GM18909 (cell line): ENCODE measurements at regions not wholly inside any gene's neighbourhood (a gene's known extent, or its start where the extent isn't known, plus 50 kb on each side); places are given as distances from the start of the nearest gene placed in this dataset.

Experiments used
- ATAC-seq: cut with Tn5 transposase; IDR thresholded peaks from one replicate; pipeline ENCODE4 v1.9.1; 2021; ENCODE audit warnings: mild to moderate bottlenecking; ENCODE audit not compliant: unreplicated experiment, poor library complexity

DNA sequence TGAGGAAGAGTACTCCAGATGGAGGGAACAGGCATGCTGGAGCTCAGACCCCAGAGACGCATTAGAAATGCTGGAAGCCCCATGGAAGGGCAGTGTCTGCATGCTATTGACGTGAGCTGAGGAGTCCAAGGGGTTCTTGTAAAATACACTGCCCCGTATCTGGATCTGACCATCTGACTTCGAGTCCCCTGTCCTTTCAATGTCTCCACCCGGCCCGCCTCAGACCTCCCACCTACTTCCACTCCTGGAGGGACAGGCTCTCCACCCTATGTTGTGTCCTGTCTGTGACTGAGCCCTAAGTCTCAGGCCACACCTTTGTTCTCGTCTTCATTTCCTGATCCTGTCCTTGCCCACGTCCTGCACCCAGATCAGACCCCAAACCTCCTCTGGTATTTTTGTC is 496.3 kb downstream of the CDH26 start:
- ATAC-seq = no peak

DNA sequence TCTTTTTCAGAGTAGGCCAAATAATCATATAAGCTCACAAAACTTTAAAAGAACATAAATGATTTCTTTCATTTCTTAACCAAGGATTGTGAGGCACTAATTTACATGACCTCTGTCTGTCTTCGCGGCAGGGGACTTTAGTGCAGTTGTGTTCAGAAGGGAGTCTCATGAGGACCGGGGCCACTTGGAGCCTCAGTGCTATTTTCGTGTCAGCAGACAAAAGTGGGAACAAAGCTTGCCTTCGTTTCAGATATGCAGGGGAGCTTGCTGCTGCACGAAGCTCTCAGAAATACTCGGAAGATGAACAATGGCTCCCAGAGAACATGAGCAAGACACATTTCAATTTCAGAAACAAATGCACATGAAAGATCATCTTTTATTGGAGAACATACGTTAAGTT is 497.0 kb downstream of the CDH26 start:
- no peak for ATAC-seq

DNA sequence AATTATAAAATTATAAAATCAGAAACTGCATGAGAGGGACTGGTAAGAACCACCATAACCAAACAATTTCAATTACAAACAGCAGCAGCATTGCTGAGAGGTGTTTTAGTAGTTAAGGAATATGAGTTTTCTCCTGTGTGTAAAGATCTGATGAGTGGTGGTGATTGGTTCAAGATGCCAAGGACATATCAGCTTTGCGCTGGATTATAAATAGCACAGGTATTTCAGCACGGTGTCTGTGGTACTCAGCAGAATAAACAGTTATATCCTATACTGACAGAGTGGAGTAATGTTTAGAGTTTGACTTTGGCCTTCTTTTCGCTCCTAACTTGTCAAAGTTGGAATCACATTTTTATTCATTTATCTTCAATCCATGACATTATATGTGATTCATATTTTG is 501.0 kb downstream of the CDH26 start:
- no peak for ATAC-seq

DNA sequence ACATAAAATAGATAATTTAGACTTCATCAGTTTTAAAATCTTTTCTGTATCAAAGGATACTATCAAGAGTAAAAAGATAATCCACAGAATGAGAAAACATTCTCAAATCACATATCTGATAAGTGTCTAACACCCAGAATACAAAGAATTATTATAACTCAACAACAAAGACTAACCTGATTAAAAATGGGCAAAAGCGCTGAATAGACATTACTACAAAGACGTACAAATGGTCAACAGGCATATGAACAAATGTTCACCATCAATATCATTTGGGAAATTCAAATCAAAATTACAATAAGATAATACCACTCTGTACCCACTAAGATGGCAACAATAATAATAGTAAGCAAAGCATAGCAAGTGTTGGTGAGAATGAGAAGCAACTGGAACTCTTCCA is 503.8 kb downstream of the CDH26 start:
- no peak for ATAC-seq

DNA sequence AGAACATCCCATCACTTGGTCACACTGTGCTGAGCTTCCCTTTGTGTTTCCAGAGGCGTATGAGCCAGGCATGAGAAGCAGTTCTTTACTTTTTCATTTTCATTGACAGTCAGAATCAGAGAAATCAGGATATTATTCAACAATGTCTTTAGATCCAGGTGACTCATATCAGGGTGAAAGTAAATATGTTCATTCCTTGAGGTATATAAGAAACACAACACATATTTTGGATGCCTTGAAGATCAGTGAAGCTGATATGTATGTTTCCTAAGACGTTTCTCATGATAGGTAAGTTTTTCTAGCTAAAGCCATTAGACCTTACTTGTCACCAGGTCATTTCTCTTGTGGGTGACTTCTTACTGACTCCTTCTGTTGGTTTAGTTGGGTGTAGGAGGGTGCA is 505.6 kb downstream of the CDH26 start:
- ATAC-seq = no peak

DNA sequence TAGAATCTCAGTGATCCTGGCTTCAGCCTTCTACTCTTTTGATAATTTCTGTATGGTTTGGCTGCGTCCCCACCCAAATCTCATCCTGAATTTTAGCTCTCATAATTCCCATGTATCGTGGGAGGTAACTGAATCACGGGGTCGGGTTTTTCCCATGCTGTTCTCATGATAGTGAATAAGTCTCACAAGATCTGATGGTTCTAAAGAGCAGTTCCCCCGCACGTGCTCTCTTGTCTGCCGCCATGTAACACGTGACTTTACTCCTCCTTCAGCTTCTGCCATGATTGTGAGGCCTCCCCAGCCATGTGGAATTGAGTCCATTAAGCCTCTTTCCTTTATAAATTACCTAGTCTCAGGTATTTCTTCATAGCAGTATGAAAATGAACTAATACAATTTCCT is 507.2 kb downstream of the CDH26 start:
- ATAC-seq = no peak

DNA sequence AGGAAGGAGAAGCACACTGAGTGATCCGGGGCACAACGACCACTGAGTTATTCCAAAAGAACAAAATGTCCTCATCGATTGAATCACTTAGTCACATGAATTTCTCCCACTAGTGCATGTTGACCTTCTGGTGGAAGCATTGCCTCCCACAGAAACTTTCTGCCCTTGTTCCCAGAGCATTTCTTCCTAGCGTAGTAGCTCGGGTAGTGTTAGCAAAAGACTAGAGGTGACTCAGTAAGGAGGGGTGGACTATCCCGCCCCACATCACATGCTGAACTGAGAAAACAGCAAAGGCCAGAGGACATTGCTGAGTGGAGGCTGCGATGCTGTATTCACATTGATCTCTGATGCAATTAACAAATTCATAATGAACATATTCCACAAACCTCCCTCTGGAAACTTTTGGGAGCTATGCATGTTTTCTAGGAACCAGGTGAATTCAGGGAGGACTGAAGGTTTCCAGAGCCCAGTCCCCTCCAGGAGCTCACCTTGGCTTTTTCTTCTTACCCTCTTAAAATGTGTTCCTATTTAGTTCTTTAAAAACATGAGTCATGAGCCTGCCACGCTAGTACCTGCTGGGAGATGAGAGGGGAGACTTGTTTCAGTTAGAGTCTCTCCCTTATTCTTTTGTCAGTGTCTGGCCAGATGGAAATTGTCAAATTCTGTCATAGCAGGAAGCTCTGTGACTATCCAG is 507.9 kb downstream of the CDH26 start:
- no peak for ATAC-seq

DNA sequence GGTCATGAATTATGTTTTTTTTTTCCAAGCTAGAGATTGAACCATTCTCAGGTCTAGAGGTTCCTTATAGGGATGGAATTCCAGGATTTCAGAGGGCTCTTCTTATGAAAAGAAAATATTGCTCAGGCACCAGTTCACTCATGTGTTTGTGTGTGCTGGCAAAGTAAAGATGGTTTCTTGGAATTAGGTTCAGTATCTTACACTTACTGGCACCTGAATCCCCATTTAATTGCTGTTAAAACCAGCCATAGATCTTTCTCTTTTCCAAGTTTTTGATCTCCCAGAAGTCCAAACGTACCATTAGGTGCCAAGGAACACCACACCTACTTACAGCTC is 508.4 kb downstream of the CDH26 start:
- no peak for ATAC-seq

DNA sequence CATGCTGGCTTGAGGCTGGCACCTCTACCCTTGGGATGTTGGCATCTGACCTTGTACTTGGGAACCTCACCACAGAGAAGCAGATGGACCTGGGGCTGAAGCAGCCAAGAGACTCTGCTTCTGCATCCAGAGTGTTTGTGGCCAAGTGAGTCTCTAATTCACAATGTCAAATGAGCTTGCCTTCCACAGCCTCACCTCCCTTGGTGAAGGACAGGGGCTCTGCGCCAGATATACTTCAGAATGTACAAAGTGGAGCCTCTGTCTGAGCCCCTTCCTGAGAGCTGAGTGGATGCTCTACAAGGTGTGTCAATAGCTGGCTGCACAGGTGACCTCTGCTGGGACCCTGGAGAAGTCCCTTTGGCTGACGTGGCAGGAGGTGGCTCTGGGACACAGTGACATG is 508.9 kb downstream of the CDH26 start:
- no peak for ATAC-seq

DNA sequence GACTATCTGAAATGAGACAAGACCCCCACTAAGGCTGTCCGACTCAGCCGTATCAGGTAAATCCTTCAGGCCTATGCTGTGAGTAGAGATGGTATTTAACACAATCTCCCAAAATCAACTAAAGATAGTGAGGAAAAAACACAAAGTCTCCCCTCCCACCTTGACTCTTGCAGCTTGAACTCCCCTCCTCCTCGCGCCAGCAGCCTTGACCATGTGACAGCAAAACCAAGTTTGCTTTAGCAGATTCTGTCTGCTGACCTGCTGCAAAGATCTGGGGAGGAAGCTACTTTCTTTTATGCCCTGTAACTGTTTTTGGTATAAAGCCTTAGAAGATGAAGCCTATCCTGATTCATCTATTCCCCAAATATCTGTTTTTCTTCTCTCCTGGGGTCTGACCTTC is 509.5 kb downstream of the CDH26 start:
- no peak for ATAC-seq

DNA sequence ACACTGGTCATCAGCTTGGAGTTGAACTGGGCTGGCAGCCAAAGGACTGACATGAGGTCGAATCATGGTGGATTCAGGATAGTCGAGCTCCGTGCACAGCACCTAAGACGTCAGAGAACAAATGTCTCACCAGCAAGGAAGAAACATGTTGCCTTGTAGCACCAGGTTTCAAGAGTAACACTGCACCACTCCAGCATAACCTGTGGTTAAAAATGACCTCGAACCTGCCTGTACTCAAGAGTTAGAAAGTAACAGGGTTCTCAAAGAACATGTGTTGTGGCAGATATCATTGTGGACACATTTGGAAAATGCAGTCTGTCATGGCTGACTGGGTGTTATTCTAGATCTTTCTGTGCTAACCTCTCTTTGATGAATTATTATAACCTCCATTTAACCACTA is 511.6 kb downstream of the CDH26 start:
- ATAC-seq = no peak

DNA sequence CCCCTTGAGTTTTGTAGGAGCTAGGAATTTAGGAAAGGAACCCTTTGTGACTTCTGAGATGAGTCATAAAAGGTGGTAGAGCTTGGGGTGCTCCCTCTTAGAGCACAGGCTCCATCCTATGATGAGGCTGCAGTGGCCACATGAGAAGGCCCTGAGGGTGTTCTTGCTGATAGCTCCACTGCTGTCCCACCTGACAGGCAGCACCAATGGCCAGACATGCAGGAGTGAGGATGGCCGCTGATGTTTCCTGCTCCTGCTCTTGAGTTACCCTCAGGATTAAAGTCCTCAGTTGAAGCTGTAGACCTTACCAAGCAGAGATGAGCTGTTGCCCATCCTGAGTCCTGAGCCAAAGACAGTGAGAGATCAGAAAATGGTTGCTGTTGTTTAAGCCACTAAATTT is 512.1 kb downstream of the CDH26 start:
- ATAC-seq = no peak

DNA sequence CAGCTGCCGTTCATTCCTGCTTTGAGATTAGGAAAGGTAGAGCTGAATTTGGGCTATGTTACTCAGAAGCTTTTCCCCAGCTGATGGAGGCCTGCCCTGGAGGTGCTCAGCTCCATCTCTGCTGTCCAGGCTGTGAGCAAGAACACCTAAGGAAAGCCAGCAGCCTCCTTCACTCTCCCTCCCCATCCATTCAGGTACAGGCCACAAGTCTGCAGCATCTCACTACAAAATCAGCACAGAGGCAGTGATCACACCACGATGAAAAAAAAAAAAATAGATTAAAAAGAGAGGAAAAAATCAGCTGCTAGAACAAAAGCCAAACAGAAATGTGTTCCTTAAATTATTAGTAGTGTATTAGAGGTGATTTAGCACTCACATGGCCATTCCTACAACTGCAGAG is 515.0 kb downstream of the CDH26 start:
- no peak for ATAC-seq

DNA sequence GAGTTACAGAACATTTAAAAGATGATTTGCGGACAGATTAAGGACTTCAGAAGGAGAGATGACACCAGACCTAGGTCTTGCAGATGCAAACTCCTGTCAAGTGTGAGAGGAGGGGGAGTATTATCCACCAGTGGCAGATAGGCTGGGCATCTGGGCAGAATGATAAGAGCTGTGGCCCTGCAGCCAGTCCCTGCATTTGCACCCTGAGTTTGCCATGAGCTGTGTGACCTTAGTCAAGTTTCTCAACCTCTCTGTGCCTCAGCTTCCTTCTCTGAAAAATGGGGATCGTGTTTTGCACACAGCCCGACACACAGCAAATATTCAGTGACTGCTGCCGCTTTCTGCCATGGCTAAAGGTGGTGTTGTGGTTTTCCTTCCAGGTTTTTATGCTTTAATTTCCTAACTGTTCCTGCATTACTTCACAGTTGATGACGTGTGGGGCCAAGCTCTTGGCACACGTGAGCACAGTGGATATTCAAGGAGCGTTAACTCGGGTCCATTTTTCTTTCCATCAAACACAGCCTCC is 516.2 kb downstream of the CDH26 start:
- ATAC-seq = no peak

DNA sequence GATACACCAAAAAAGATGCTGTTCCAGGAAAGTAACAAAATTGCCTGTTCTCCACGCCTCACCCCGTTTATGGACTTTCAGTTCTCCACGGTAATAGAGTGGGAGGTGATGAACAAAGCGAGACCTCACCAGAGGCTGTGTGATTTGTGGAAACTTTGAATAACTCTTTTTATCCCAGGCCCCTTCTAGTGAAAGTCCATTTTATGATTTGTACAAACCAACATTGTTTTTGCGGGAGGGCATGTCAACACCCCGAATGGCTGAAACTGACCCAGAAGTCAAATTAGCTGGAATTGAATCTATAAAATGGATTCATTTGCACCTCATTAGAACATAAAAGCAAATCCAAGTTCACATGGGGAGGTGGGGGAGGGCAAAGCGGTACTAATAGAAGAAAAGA is 517.8 kb downstream of the CDH26 start:
- ATAC-seq = no peak

DNA sequence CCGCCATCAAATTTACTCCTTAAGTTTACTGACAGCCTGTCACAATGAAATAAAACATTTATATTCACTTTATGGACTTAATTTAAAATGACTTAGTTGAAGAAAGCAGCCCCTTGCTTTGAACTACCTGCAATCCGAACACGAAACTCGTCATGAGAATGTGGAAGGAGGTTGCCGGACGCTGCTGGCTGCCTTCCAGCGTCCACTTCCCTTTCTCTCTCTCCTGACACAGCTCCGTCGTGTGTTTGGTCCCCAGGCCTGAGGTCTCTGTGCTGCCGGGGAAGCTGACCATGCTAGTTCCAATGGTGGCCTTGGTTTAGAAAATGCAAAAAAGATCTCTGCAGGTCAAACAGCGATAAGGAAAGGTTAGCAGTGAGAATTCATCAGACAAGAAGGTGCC is 519.7 kb downstream of the CDH26 start:
- ATAC-seq = no peak

DNA sequence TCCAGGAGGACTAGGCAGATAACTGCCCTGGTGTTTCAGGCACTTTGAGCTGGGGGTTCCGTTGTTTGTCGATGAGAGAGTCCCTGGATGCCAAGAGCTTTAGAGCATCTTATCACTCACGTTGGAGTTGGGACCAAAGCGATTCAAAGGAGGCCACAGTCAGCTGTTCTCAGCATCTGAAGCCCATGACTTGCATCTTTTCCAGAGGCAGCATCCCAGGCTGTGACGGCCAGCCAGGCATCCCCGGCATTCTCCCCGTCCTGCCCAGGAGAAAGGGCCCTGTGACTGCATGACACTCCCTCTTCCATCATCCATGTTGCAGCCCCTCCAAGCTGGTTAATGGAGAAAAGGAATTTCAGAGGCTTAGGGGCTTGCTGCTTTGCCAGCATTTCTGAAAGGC is 520.3 kb downstream of the CDH26 start:
- no peak for ATAC-seq

DNA sequence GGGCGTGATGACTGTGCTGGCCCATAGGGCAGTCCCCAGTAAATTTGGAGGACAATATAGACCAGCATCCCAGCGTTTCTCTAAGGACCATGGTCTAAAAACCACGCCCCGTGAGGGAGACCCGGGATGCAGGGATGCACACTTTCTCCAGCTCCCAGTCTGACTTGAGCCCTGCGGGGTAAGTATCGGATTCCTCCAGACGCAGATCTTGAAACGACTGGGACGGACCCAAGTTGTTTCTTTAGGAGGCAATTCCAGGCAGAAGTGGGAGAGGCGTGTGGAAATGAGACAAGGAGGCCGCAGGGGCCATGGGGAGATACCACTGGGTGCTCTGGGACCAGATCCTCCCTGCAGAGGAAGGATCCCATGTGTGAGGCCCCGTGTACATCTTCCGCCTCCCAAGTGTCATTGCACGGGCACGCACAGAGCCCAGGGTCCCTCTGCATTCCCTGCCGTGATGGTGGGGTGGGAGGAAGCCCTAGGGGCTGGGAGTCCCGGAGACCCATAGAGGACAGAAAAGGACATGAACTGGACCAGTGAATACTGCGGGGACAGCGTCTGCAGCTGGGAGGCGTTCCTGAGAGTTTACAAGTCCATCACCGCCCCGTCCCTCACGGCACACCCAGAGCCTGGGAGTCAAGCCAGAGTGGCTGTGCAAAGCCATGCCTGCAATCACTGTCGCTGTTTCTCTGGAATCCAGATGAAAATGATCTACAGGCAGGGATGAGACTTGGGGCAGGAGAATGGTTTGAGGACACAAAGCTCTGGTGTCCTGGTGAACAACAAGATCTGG is 522.9 kb downstream of the CDH26 start:
- ATAC-seq = no peak

DNA sequence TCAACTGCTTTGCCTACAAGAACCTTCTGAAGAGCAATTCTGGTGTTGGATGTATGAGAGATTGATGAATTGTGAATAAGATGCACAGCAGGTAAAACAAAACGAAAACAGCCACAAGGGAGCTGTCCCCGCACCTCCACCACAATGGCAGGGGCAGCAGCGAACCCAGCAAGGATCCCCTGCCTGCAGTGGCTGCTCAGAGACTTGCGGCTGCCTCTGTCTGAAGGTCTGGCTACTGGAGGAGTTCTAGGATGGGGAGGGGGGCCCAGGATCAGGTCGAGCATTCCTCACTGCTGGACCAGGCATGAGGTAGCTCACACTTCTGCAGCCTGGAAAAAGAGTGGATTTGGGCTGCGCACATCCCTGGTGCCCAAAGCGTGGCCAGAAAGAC is 523.5 kb downstream of the CDH26 start:
- ATAC-seq = no peak

DNA sequence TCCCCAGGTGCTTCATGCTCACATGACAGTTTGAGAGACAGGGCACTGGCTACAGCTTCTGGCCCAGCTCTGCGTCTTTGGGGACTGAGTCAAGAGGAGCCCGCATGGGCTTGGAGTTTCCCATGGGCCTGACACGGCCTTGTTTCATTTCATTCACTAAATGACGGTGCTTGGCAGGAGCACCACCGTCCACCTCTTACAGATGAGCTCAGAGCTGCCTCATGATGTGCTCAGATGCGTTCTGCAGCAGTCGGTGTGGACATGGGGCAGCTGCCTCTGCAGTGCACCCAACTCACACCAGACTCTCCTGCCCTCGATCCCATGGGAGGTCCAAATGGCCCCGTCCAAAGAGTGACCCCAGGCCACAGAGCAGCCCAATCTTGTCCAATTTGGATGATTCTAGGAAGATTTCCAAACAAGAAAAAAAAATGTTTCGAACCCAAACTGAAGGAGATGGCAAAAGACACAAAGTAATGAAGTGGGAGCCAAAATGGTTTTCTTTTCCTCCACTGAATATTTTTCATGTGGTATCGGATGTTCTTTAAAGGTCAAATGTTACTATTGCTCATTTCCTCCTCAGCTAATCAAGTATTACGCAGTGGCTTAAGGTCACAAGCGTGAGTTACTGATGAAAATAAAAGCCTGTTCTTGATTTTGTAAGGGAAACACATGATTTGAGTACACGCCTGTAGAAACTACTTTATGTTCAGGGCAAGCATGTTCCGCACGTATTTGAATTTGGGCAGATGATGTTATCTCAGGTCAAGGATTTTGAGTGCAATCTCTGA is 524.2 kb downstream of the CDH26 start:
- ATAC-seq = no peak

DNA sequence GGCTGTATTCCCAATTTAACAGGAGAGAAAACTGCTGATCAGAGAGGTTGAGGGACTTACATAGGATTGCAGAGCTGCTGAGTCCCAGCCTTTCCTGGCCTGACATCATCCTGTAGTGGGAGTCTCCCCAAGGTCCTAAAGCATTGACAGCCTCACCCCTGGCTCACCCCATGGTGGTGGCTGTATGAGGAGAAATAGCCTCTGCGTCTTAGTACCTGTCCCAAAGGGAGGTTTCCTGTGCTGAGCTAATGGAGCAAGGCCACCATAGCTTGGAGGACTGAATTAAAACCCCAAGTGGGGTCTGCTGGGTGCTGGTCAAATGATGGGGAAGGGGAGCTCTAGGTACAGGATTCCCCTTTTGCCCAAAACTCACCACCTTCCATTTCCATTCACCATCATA is 525.1 kb downstream of the CDH26 start:
- ATAC-seq = no peak
